HG02623 (cell line): ENCODE measurements at regions not wholly inside any gene's neighbourhood (a gene's known extent, or its start where the extent isn't known, plus 50 kb on each side); places are given as distances from the start of the nearest gene placed in this dataset.
"Not testable (repeated sequence)": the region's sequence is repeated elsewhere in the genome, so short reads cannot be mapped to it uniquely, and the experiment has no call there.

Experiments used
- ATAC-seq: cut with Tn5 transposase; IDR thresholded peaks from one replicate; pipeline ENCODE4 v1.9.1; 2021; ENCODE audit warnings: moderate library complexity; ENCODE audit not compliant: unreplicated experiment

DNA sequence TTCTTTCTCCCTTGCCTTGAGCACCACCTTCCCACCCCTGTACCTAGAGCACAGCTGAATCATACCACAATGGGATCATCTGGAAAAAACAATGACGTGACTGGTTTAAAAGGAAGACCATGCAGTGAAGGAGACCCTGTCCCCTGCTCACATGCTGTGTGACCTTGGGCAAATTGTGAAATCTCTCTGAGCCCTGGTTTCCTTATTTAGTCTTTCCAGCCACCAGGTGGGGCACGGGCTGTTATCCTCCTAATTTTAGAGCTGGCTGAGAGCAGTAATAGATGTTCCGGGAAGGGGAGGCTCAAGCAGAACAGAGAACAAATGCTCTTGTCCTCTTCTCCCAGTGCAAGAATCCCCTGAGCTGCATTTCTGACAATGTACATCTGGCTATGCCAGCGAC lies 198.3 kb downstream of the RPS24 start:
- ATAC-seq: no peak

- no peak for ATAC-seq
Observed at GRCh38 chr10:78236416-78237015, 202.9 kb downstream of the RPS24 start.

DNA sequence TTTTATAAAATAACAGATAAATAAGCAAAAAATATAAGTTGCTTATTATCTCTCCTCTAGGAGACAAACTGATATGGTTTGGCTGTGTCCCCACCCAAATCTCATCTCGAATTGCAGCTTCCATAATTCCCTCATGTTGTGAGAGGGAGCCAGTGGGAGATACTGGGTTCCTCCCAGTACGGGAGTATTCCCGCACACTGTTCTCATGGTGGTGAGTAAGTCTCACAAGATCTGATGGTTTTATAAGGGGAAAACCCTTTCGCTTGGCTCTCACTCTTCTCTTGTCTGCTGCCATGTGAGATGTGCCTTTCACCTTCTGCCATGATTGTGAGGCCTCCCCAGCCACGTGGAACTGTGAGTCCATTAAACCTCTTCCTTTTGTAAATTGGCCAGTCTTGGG lies 204.3 kb downstream of the RPS24 start:
- ATAC-seq: not testable (repeated sequence)

GRCh38 chr10:78247266-78247665 lies 213.6 kb downstream of the RPS24 start:
- no peak for ATAC-seq

GRCh38 chr10:78247821-78248220 lies 214.2 kb downstream of the RPS24 start:
- no peak for ATAC-seq

GRCh38 chr10:78248651-78249464 lies 215.2 kb downstream of the RPS24 start:
- no peak for ATAC-seq

DNA sequence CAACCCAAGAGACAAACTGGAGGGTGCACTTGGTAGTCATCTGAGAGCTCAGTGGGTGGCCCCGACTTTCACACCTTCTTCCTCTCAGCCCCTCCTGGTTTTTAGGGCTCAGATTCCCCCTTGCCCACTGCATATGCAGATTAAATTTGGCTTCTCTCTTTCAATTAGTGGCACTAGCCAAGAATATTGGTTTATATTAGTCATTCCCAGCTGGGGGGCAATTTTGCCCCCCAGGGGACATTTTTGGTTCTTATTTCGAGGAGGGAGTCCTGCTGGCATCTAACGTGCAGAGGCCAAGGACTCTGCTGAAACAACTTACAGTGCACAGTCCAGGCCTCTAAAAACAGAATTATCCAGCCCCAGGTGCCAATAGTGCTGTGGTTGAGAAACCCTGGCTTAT lies 216.0 kb downstream of the RPS24 start:
- ATAC-seq: no peak

DNA sequence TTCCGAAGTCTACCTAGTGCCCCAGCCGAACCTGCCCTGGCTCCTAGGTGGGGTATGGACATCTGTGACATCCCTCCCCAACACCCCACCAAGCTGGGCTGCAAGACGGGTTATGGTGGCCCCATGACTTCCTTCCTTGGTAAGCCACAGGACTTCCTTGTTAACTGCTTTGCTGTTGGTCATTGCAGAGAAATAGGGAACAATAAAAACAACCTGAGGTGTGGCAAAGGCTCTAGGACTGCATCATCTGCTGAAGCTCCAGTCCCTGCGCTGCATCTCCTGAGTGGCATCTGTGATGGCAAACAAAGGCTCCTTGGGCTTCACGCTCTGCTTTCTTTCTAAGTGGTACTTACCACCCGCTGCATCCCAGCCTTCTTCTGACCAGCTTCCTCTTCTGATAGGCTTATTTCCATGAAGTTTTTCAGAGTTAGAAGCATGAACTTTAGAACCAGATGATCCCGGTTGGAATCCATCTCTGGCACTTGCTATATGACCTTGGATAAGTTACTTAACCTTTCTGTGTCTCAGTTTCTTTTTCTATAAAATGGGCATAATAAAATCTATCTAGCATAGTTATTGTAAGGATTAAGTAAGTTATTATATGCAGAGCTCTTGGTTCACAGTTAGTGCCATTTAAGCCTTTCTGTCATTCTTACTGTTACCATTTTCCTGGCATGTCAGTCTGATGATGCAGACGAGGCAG lies 216.8 kb downstream of the RPS24 start:
- ATAC-seq: no peak

DNA sequence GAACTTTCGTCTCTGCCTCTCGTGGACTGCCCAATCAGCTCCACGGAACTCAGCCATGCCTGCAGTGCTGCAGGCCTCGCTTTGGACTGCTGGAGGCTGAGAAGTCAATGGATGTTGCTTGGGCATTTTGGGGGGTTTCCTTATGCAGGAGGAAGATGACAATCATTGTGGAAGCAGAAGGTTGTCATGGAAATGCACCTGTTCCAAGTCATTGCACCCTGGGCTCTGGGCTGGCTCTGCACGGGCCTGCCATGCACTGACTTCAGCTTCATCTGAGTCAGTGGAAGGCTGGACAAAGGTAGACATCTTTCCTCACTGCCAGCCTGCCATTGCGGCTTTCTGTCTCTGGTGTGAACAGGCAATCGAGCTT lies 217.3 kb downstream of the RPS24 start:
- no peak for ATAC-seq

GRCh38 chr10:78252286-78252685 lies 218.6 kb downstream of the RPS24 start:
- no peak for ATAC-seq

- no peak for ATAC-seq
Observed at GRCh38 chr10:78253063-78253853, 219.6 kb downstream of the RPS24 start.

GRCh38 chr10:78254013-78254412 lies 220.3 kb downstream of the RPS24 start:
- no peak for ATAC-seq

- no peak for ATAC-seq
Observed at GRCh38 chr10:78255214-78255613, 221.6 kb downstream of the RPS24 start.

DNA sequence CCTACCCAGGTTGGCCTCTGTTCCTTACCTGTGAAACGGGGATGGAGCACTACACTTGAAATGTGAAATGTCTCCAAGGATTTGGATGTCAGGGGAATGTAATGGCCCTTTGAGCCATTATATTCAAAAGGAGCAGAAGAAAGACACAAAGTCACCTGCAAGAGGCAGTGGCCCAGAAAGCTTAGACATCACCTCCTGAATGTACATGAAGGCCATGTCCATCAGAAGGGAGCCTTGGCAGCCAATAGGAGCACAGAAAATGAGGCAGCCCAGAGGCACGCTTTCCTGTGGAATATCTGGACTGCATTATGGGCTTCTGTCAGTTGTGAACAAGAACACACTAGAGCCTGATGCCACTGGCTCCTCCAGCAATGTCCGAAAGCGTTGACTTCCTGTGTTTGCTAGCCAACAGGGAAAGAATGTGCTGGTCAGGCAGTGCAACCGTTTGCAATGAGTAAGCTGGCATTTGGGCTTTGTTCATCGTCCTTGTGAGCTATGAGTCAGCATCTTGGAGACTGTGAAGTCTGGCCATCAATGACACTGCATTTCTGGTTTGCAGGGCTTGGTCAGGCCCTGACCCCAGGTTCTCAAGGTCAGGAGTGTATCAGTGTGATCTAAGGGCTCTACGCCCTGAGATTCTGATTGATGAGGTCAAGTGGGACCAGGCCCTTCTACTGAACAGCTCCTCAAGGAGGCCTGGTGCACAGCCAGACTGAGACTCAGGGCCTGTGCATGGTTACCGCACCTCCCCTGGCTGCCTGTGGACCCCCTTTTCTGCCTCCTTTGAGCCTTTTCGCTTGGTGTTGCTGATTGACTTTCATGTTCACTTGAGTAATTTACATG lies 222.4 kb downstream of the RPS24 start:
- no peak for ATAC-seq

GRCh38 chr10:78258323-78259030 lies 224.8 kb downstream of the RPS24 start:
- ATAC-seq: no peak

DNA sequence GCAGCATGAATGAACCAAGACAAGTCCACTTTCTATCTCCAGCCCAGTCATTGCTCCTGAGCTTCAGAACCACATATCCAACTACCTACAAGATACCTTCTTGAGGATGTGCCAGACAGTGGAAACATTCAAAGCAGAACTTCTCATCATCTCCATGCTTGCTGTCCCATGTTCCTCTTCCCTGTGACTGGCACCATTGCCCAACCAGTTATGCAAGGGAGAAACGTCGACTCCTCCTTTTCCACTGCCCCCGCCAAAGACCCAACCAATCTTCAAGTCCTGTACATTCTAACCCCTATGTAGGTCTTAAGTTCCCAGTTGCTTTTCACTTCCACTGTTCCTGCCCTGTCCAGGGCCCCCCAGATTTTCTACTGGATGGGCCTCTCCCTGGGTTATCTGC lies 225.7 kb downstream of the RPS24 start:
- no peak for ATAC-seq

DNA sequence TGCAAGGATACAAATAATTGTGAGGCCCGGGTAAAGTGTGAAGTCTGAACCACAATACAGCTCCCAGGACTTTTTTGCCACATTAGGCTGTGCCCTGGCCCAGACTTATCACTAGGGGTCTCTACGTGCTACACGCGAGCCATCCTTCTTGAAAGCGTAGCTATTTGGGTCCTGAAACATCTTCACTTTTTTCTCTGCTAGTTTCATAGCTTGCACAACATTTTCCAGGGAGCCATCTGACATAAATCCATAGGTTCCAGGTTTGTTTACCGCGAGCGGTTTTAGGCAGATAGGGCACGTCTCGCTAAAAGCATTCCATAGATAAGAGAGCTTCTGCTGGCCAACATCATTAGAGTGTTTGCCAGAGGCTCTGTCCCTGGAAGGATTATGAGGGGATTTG lies 226.5 kb downstream of the RPS24 start:
- ATAC-seq: no peak

- ATAC-seq: no peak
Observed at GRCh38 chr10:78260680-78261079, 227.0 kb downstream of the RPS24 start.

GRCh38 chr10:78261291-78261690 lies 227.6 kb downstream of the RPS24 start:
- no peak for ATAC-seq

DNA sequence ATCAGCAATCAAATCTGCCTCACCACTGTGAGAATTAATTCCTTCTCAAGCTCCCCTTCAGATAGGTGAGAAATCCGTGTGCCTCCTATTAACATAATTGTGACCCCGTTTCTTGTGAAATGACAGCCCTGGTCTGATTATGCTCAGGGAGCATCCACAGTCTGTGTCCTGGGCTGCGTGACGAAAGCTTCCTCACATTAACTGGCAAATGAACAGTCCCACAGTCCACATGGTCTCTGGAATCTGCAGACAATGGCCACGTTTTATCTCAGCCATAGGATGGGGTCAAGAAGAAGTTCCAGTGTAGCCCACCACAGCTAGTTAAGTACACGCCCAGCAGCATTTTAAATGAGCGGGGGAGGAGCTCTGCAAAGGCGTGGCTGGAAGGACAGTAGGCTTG lies 229.2 kb downstream of the RPS24 start:
- no peak for ATAC-seq
